Activated T-helper 2 cell treated with anti-CD3 and anti-CD28 coated beads, Interferon-gamma antibody, Interleukin-2, Interleukin-4, amounts not matched to agents 10 μg/mL and 5 μg/mL and 100 μg/mL, durations not matched to agents 14 hours and 24 hours and 36 hours (primary cell): ENCODE measurements at regions not wholly inside any gene's neighbourhood (a gene's known extent, or its start where the extent isn't known, plus 50 kb on each side); places are given as distances from the start of the nearest gene placed in this dataset.
A peak's percentile ranks its signal among the peaks of the same experiment; 100 is the strongest.

Source experiments
- DNase-seq: peaks from one replicate; pipeline ENCODE4 v3.0.0; 2021; ENCODE audit warnings: low spot score
- H3K27ac Mint-ChIP-seq: one replicate; pipeline ENCODE4 v1.8.0; 2021; ENCODE audit warnings: mixed read lengths
- H3K27me3 Mint-ChIP-seq: one replicate; pipeline ENCODE4 v1.8.0; 2021; ENCODE audit warnings: low read depth, mixed read lengths
- H3K36me3 Mint-ChIP-seq: one replicate; pipeline ENCODE4 v1.8.0; 2021; ENCODE audit warnings: low read depth, mixed read lengths
- H3K4me1 Mint-ChIP-seq: one replicate; pipeline ENCODE4 v1.8.0; 2021; ENCODE audit warnings: low read depth, mixed read lengths
- H3K4me3 Mint-ChIP-seq: one replicate; pipeline ENCODE4 v1.8.0; 2021; ENCODE audit warnings: low read depth, mild to moderate bottlenecking, moderate library complexity, mixed read lengths
- H3K9me3 Mint-ChIP-seq: one replicate; pipeline ENCODE4 v1.8.0; 2021; ENCODE audit warnings: mixed read lengths
- intact Hi-C: fragments of 100-400 bp; cut with micrococcal nuclease; formaldehyde crosslinking; loops from one replicate; pipeline ENCODE4 v1.15.1; 2023

DNA sequence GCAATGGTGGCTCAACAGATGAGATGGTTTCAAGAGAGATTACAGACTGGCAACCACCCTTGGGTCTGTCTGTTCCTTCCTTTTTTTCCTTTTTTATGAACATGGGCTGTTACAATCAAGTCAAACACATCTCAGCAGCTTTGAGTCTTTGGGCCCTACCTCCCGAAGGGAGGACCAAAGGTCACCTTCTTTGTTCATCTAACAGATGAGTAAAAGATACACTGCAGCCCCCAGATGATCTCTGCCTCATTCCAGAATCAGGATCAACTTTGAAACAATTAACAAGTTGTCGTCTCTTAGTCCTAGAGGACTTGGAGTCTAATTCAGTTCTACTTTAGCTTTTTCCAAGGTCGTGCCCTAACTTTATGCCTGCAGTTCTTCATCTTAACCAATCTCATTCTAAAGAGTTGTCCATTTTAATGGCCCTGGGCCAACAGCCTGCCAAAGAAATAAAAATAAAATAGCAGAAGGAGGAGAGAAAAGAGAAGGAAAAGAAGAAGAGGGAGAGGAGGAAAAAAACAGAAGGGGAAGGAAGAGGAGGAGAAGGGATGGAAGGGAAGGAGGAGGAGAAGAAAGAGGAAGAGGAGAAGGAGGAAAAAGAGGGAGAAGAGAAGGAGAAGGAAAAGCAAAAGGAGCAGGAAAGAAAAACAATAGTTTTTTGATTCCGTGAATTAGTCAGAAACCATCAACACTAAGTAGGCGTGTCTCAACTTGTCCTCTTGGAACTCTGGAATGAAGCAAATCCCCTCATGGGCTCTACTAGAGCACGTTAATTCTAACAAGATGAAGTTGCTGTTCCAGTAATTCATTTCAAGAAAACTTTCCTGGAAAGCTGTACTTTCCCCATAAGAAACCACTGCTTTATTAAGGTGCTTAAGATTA, 281.2 kb downstream of the FOXO1 start:
- Mint-ChIP-seq H3K27ac (peak overlapping the region; percentile 11), H3K27me3 (no peaks in the 10 kb centered on the region), H3K36me3 (peaks cover 8% of the 10 kb centered on the region), H3K4me1 (peaks cover 32% of the 10 kb centered on the region), H3K9me3 (no peaks in the 10 kb centered on the region), H3K4me3 (no peak overlapping the region)
- DNase-seq: no peak
- intact Hi-C loops: loop anchor here (5.0 to 10.0 kb wide), 5 partner anchors 130 to 1348 kb away; partner anchors contain the start of genes MRPS31, NHLRC3 and PROSER1

DNA sequence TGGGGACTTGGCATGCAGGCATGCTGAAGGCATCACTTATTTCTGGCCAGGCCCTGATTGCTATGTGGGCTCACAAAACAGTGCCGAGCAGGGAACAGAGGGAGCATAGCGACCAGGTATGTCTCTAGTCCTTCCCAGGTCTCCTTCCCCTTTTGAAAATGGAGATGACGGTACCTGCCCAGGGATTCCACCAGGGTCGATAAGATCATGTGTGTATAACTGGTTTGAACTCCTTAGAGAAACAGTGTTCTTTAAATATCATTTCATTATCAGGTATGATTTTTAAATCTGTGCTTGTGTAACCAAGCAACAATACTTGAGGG, 280.6 kb downstream of the FOXO1 start:
- Mint-ChIP-seq H3K36me3 (peaks cover 8% of the 10 kb centered on the region), H3K27me3 (no peaks in the 10 kb centered on the region), H3K27ac (no peak overlapping the region), H3K9me3 (no peaks in the 10 kb centered on the region), H3K4me1 (peaks cover 36% of the 10 kb centered on the region), H3K4me3 (no peak overlapping the region)
- intact Hi-C loops: loop anchor here (5.0 to 10.0 kb wide), 5 partner anchors 129 to 1349 kb away; partner anchors contain the start of genes MRPS31, NHLRC3 and PROSER1
- DNase-seq: no peak

DNA sequence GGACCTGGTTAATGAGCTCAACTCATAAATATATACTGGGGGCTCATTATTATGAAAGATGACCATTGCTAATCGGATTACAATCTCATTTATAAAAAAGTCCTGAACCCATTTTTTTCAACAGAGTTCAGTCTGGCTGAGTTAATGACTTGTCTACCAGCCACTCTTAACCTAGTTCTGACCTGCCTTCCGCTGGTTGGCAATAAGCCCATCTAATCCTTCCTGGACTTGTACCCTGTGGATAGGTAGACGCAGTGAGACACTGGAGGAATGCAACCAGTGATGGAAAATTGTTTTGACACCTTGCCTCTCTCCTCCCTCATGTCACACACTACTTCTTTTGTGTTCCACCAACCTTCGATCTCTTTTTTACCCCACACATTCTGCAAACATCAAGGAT, 279.9 kb downstream of the FOXO1 start:
- no peak for DNase-seq
- intact Hi-C loops: loop anchor here (5.0 to 10.0 kb wide), 5 partner anchors 128 to 1349 kb away; partner anchors contain the start of genes MRPS31, NHLRC3 and PROSER1
- H3K27me3 Mint-ChIP-seq: no peaks in the 10 kb centered on the region
- H3K9me3 Mint-ChIP-seq: no peaks in the 10 kb centered on the region
- H3K4me1 Mint-ChIP-seq: peaks cover 38% of the 10 kb centered on the region
- H3K4me3 Mint-ChIP-seq: no peak overlapping the region
- H3K27ac Mint-ChIP-seq: peak overlapping the region; percentile 6
- peaks cover 8% of the 10 kb centered on the region for H3K36me3 Mint-ChIP-seq

DNA sequence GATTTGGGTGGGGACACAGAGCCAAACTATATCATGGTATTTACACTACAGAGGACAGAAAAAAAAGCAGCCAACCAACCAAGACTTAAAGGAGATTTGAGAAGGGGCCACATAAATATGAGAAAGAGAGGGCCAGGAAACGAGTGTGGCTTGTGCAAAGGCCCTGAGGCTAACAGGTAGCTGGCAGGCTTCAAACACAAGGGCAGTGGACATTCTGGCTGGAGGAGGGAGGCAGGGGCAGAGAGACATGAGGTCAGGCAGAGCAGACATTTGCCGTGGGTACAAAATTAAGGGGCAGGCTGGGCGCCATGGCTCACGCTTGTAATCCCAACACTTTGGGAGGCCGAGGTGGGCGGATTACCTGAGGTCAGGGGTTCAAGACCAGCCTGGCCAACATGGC, 278.7 kb downstream of the FOXO1 start:
- no peaks in the 10 kb centered on the region for H3K27me3 Mint-ChIP-seq
- no peaks in the 10 kb centered on the region for H3K9me3 Mint-ChIP-seq
- DNase-seq: no peak
- peak overlapping the region; percentile 53 for H3K4me3 Mint-ChIP-seq
- intact Hi-C loops: loop anchor here (2.0 to 10.0 kb wide), 9 partner anchors 51 to 1350 kb away; partner anchors contain the start of genes MRPS31, NHLRC3 and PROSER1
- H3K27ac Mint-ChIP-seq: peak overlapping the region; percentile 60
- peaks cover 8% of the 10 kb centered on the region for H3K36me3 Mint-ChIP-seq
- peaks cover 38% of the 10 kb centered on the region for H3K4me1 Mint-ChIP-seq

DNA sequence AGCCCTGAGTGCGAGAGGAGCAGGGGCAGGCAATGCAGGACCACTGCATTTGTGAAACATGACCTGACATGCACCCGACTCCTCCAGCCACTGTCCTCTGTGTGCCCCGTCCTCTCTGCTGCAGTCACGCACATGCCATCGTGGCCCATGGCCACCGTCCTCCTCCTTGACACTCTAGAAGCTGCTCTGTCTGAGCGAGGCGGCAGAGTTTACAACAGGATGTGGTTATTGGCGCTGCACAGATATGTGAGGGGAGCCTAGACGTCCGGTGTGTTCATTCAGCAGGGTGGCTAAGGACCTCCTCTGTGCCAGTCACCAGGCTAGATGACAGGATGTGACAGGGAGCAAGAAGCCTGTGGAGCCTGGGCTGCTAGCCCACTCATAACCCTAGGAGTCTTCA, 277.8 kb downstream of the FOXO1 start:
- intact Hi-C loops: loop anchor here (2.0 to 10.0 kb wide), 9 partner anchors 50 to 1351 kb away; partner anchors contain the start of genes MRPS31, NHLRC3 and PROSER1
- Mint-ChIP-seq H3K4me3 (peak overlapping the region; percentile 80), H3K36me3 (peaks cover 8% of the 10 kb centered on the region), H3K4me1 (peaks cover 38% of the 10 kb centered on the region), H3K27me3 (no peaks in the 10 kb centered on the region), H3K9me3 (no peaks in the 10 kb centered on the region), H3K27ac (peak overlapping the region; percentile 98)
- peak; percentile 83 for DNase-seq

DNA sequence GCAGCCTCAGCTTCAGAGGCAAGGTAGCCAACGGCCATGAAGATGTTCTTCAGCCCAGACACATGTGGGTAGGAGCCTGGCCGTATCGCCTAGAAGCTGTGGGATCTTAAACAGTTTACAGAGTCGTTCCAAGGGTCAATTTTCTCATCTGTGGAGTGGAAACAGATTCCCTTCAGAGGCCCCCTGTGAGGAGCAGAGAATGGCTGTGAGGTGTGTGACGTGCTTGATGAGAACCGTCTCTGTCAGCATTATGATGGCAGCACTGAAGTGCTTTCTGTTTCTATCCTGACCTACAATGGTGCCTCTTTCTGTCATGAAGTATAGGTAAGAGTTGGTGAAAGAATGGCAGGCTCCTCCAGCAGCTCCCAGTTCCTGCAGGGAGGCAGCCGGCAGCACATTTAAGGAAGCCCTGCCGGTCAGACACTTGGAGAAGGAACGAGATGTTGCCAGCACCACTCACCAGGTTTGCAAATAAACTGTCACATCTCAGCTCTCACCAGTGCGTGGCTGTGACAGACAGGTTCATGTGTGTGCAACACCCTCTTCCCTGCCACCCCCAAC, 277.3 kb downstream of the FOXO1 start:
- Mint-ChIP-seq H3K36me3 (peaks cover 8% of the 10 kb centered on the region), H3K9me3 (no peaks in the 10 kb centered on the region), H3K27ac (peak overlapping the region; percentile 98), H3K4me1 (peaks cover 38% of the 10 kb centered on the region), H3K4me3 (peak overlapping the region; percentile 80), H3K27me3 (no peaks in the 10 kb centered on the region)
- DNase-seq: peak; percentile 50
- intact Hi-C loops: loop anchor here (2.0 to 10.0 kb wide), 9 partner anchors 50 to 1352 kb away; partner anchors contain the start of genes MRPS31, NHLRC3 and PROSER1

DNA sequence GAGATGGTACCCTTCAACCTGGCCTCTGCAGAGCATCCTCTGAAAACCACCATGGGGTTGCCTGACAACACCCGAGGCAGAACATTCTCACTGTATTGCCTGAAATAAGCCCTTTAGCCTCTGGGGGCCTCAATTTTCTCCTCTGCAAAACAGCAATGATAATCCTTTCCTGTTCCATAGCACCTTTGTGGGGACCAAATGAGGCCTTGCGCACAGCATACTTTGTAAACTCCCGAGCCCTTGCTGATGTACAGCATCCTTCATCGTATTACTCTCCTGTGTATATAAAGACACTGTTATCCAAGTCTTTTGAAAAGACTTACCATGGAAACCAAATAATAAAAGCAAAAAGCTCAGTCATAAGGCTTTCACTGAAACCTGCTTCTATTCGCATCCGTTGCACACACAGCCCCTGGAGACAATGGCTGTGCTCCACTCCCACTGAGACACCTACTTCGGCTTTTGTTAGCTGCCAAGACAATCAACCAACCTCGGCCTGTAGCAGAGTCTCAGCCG, 276.0 kb downstream of the FOXO1 start:
- H3K36me3 Mint-ChIP-seq: peaks cover 8% of the 10 kb centered on the region
- peak overlapping the region; percentile 27 for H3K4me3 Mint-ChIP-seq
- intact Hi-C loops: no loop called here
- DNase-seq: no peak
- H3K9me3 Mint-ChIP-seq: no peaks in the 10 kb centered on the region
- peaks cover 35% of the 10 kb centered on the region for H3K4me1 Mint-ChIP-seq
- peak overlapping the region; percentile 42 for H3K27ac Mint-ChIP-seq
- H3K27me3 Mint-ChIP-seq: no peaks in the 10 kb centered on the region

DNA sequence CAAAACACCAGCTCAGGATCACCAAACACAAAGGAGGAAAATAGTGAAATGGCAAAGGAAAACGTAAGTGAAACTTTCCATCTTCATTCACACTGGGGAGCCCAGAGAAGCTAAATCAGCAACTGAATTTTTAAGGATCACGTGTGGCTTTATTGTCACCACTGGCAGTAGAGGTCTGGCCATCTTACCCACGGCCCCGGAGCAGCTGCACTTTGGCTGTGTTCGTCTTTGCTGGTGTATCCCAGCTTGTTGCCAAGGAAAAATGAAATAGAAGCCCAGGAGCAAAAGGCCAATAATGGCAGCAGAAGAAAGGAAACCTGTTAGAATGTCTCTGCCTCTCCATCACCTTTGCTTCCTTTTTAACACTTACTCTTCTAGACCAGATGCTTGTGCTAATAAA, 274.7 kb downstream of the FOXO1 start:
- peaks cover 6% of the 10 kb centered on the region for H3K9me3 Mint-ChIP-seq
- no peak overlapping the region for H3K27ac Mint-ChIP-seq
- intact Hi-C loops: no loop called here

DNA sequence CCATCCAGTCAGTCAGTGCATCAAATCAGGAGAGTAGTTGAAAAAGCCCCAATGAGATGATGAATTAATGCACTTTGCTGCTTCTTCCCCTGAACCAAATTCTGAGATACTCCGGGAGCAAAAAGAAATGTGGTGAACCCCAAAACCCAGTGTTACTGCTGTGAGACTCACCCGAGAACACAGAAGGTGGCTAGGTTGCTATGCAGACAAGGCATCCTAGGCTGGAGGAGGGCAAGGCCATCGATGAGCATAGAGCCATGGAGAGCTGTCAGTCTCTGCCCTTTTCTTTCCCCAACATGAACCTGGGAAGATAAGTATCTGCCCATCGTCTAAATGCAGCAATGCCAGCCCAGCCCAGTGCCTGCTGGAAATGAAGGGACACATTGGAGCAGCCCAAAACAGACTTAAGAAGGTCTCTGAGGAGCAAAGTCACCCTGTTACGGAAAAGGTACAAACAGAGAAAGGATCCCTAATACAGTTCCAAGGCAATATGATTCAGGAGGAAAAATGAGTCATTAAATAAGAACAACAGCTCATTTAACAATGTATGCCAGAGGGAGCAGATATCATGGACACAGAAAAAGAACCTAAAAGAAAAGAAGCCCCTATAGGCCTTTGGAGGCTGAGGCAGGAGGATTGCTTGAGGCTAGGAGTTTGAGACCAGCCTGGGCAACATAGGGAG, 272.0 kb downstream of the FOXO1 start:
- no peak for DNase-seq
- intact Hi-C loops: no loop called here
- H3K4me3 Mint-ChIP-seq: no peak overlapping the region
- no peak overlapping the region for H3K27ac Mint-ChIP-seq
- H3K36me3 Mint-ChIP-seq: peaks cover 4% of the 10 kb centered on the region
- H3K27me3 Mint-ChIP-seq: no peaks in the 10 kb centered on the region
- H3K4me1 Mint-ChIP-seq: peaks cover 16% of the 10 kb centered on the region
- H3K9me3 Mint-ChIP-seq: peaks cover 6% of the 10 kb centered on the region

More for the DNA sequence above, 274.7 kb downstream of the FOXO1 start:
- Mint-ChIP-seq H3K4me3 (no peak overlapping the region), H3K27me3 (no peaks in the 10 kb centered on the region), H3K36me3 (peaks cover 12% of the 10 kb centered on the region), H3K4me1 (peaks cover 32% of the 10 kb centered on the region)
- DNase-seq: no peak

DNA sequence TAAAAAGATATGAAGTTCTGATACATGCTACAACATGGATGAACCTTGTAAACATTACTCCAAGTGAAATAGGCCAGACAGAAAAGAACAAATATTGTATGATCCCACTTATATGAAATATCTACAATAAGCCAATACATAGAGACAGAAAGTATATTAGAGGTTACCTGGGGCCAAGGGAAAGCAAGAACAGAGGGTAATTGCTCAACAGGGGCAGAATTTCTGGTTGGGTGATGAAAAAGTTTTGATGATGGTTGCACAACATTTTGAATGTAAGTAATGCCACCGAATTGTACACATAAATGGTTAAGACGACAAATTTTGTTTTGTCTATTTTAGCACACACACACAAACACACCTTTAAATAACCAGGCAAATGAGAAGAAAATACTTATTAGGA, 268.4 kb downstream of the FOXO1 start:
- H3K9me3 Mint-ChIP-seq: peaks cover 6% of the 10 kb centered on the region
- H3K4me3 Mint-ChIP-seq: no peak overlapping the region

DNA sequence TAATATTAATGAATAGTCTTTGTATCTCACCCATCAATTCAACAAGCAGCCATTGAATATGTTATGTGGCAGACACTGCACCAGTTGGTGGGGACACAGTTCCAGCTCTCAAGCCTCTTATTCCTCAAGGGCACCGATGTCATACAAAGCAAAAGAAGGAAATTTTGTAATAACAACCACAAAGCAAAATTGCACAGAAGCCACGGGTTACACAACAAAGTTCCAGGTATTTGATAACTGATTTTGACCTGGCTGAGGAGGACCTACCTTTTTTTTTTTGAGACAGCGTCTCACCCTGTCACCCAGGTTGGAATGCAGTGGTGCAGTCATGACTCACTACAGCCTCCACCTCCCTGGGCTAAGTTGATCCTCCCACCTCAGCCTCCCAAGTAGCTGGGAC, 266.7 kb downstream of the FOXO1 start:
- Mint-ChIP-seq H3K4me1 (peaks cover 25% of the 10 kb centered on the region), H3K9me3 (peaks cover 6% of the 10 kb centered on the region), H3K36me3 (peaks cover 4% of the 10 kb centered on the region), H3K27ac (no peak overlapping the region), H3K27me3 (no peaks in the 10 kb centered on the region), H3K4me3 (no peak overlapping the region)
- intact Hi-C loops: no loop called here
- no peak for DNase-seq

More for the DNA sequence above, 268.4 kb downstream of the FOXO1 start:
- DNase-seq: no peak
- no peaks in the 10 kb centered on the region for H3K27me3 Mint-ChIP-seq
- intact Hi-C loops: no loop called here
- H3K36me3 Mint-ChIP-seq: peaks cover 4% of the 10 kb centered on the region
- H3K27ac Mint-ChIP-seq: no peak overlapping the region
- peaks cover 24% of the 10 kb centered on the region for H3K4me1 Mint-ChIP-seq

DNA sequence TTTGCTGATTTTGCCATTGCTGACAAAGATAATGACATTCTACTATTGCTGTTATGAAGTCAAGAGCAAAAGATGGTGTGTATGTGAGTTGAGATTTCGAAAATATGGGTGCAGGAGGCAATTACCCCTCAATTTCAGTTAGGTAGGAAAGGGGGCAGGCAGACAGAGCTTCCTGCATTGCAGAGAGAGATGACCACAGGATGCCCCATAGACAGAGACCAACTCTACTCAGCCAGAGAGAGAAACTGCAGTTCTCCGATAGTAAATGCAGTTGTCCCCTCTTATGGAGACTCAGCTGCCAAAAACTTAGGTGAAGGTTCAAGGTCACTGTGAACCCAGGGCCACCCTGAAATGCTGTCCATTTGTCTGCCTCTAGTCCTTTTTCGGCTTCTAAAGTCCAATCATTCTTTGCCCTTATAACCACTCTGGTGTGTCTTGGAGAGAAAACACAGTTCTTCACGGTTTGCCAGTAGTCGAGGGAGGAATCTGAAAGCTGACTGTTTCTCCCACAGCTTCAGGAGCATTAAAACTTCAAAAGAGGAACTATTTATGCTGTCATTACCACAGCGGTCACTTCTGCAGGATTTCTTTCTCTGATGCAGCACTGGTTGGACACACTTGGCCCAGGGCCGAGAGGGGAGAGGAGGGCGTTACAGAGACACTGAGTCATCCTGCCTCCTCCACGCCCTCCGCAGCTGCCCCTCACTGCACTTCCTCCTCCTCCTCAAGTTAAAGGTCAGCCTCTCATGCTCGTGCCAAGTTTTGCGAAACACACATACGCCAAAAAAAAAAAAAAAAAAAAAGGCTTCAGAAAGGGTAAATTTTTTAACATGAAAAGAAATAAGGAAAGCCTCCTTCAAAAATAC, 264.3 kb downstream of the FOXO1 start:
- Mint-ChIP-seq H3K4me3 (no peak overlapping the region), H3K27me3 (no peaks in the 10 kb centered on the region), H3K36me3 (no peaks in the 10 kb centered on the region), H3K27ac (no peak overlapping the region), H3K9me3 (no peaks in the 10 kb centered on the region), H3K4me1 (peaks cover 20% of the 10 kb centered on the region)
- intact Hi-C loops: no loop called here
- DNase-seq: no peak
